ENCODE measurements at regions not wholly inside any gene's neighbourhood (a gene's known extent, or its start where the extent isn't known, plus 50 kb on each side); places are given as distances from the start of the nearest gene placed in this dataset.

- BruUV-seq (replicated peaks), result no TSS peak
- no peak for TF ChIP-seq EZH2 (IDR thresholded peaks at IDR 0.05; ENCODE audit: borderline replicate concordance, low read depth, low read length, poor library complexity, severe bottlenecking)
- no peak for TF ChIP-seq CTCF (conservative IDR thresholded peaks at IDR 0.05; ENCODE audit: low read depth, low read length)
- CTCF ChIA-PET, result no interaction called here
Observed at GRCh38 chr10:36564433-36564832, 561.0 kb upstream of the ANKRD30A start.

GRCh38 chr10:36559412-36560400 is 565.7 kb upstream of the ANKRD30A start:
- Histone ChIP-seq H3K9me3 (ENCODE audit: low read depth, low read length, poor library complexity, severe bottlenecking) (no peaks in the 10 kb centered on the region), H3K27ac (ENCODE audit: low read depth, low read length, poor library complexity, severe bottlenecking) (no peak overlapping the region), H3K36me3 (ENCODE audit: insufficient read depth, low read length, poor library complexity, severe bottlenecking) (no peaks in the 10 kb centered on the region), H3K4me3 (ENCODE audit: low read depth, low read length, poor library complexity, severe bottlenecking) (no peak overlapping the region), H3K27me3 (replicated peaks; ENCODE audit: insufficient read depth, low read depth, low read length, poor library complexity) (no peaks in the 10 kb centered on the region), H3K4me1 (ENCODE audit: insufficient read depth, low read length, poor library complexity, severe bottlenecking) (no peaks in the 10 kb centered on the region)
- no TSS peak for BruUV-seq (replicated peaks)
- TF ChIP-seq CTCF (conservative IDR thresholded peaks at IDR 0.05; ENCODE audit: low read depth, low read length) (no peak), EZH2 (IDR thresholded peaks at IDR 0.05; ENCODE audit: borderline replicate concordance, low read depth, low read length, poor library complexity, severe bottlenecking) (no peak)
- DNase-seq (ENCODE audit: low spot score), result no peak
- ChIA-PET CTCF (no interaction called here), POLR2A (ENCODE audit: low non-redundant PET) (no interaction called here)
- intact Hi-C loops (cut with micrococcal nuclease; ENCODE audit: unreplicated experiment), result no loop called here

More at GRCh38 chr10:36564433-36564832, 561.0 kb upstream of the ANKRD30A start:
- no peaks in the 10 kb centered on the region for H3K4me1 ChIP-seq (ENCODE audit: insufficient read depth, low read length, poor library complexity, severe bottlenecking)
- no peak overlapping the region for H3K27ac ChIP-seq (ENCODE audit: low read depth, low read length, poor library complexity, severe bottlenecking)
- no peaks in the 10 kb centered on the region for H3K27me3 ChIP-seq (replicated peaks; ENCODE audit: insufficient read depth, low read depth, low read length, poor library complexity)
- POLR2A ChIA-PET (ENCODE audit: low non-redundant PET), result no interaction called here
- no peaks in the 10 kb centered on the region for H3K36me3 ChIP-seq (ENCODE audit: insufficient read depth, low read length, poor library complexity, severe bottlenecking)
- H3K4me3 ChIP-seq (ENCODE audit: low read depth, low read length, poor library complexity, severe bottlenecking), result no peak overlapping the region
- intact Hi-C loops (cut with micrococcal nuclease; ENCODE audit: unreplicated experiment), result no loop called here
- no peak for DNase-seq (ENCODE audit: low spot score)
- H3K9me3 ChIP-seq (ENCODE audit: low read depth, low read length, poor library complexity, severe bottlenecking), result no peaks in the 10 kb centered on the region

GRCh38 chr10:36556468-36556867 is 568.9 kb upstream of the ANKRD30A start:
- Histone ChIP-seq H3K27me3 (replicated peaks; ENCODE audit: insufficient read depth, low read depth, low read length, poor library complexity) (no peaks in the 10 kb centered on the region), H3K9me3 (ENCODE audit: low read depth, low read length, poor library complexity, severe bottlenecking) (no peaks in the 10 kb centered on the region), H3K27ac (ENCODE audit: low read depth, low read length, poor library complexity, severe bottlenecking) (no peak overlapping the region), H3K36me3 (ENCODE audit: insufficient read depth, low read length, poor library complexity, severe bottlenecking) (no peaks in the 10 kb centered on the region), H3K4me3 (ENCODE audit: low read depth, low read length, poor library complexity, severe bottlenecking) (no peak overlapping the region), H3K4me1 (ENCODE audit: insufficient read depth, low read length, poor library complexity, severe bottlenecking) (no peaks in the 10 kb centered on the region)
- ChIA-PET POLR2A (ENCODE audit: low non-redundant PET) (no interaction called here), CTCF (no interaction called here)
- no peak for DNase-seq (ENCODE audit: low spot score)
- intact Hi-C loops (cut with micrococcal nuclease; ENCODE audit: unreplicated experiment), result no loop called here
- TF ChIP-seq EZH2 (IDR thresholded peaks at IDR 0.05; ENCODE audit: borderline replicate concordance, low read depth, low read length, poor library complexity, severe bottlenecking), result no peak
- TF ChIP-seq CTCF (conservative IDR thresholded peaks at IDR 0.05; ENCODE audit: low read depth, low read length), result no peak
- BruUV-seq (replicated peaks), result no TSS peak

All from A673 (cell line).